Upper lobe of left lung (tissue), 6 donors: ENCODE measurements at regions not wholly inside any gene's neighbourhood (a gene's known extent, or its start where the extent isn't known, plus 50 kb on each side); places are given as distances from the start of the nearest gene placed in this dataset.

ENCODE experiments used
- ATAC-seq, 2 donors: fragments of 200-7000 bp; cut with Tn5 transposase; one replicate each; pipeline ENCODE4 v1.9.1; 2022; ENCODE audit warnings: mild to moderate bottlenecking in 2 of 2, moderate library complexity in 2 of 2; ENCODE audit not compliant: low FRiP score in 2 of 2
- DNase-seq, 2 donors: peaks; one replicate each; pipeline ENCODE4 v3.0.0-alpha.2; 2019 to 2020
- H3K27ac ChIP-seq, 4 donors: fragments of 200-600 bp; sonication (generic); one replicate each; pipeline ENCODE4 v1.5.1; 2016 to 2019
- H3K27me3 ChIP-seq, 4 donors: fragments of 200-600 bp; sonication (generic); one replicate each; pipeline ENCODE4 v1.5.1; 2017 to 2019
- H3K36me3 ChIP-seq, 4 donors: fragments of 200-600 bp; sonication (generic); one replicate each; pipeline ENCODE4 v1.5.1; 2016 to 2019
- H3K4me1 ChIP-seq, 4 donors: fragments of 200-600 bp; sonication (generic); one replicate each; pipeline ENCODE4 v1.5.1; 2018 to 2019
- H3K4me3 ChIP-seq, 4 donors: fragments of 200-600 bp; sonication (generic); one replicate each; pipeline ENCODE4 v1.5.1; 2017 to 2019; ENCODE audit warnings: mild to moderate bottlenecking in 2 of 4, moderate library complexity in 1 of 4
- H3K9me3 ChIP-seq, 4 donors: fragments of 200-600 bp; sonication (generic); one replicate each; pipeline ENCODE4 v1.5.1; 2018 to 2019
- CTCF ChIP-seq, 6 experiments: fragments of 450-650 bp in 4 of 6; fragments of 200-600 bp in 2 of 6; sonication (generic) in 2 of 6; IDR thresholded peaks; one replicate each; pipeline ENCODE4 v1.5.1; 2016 to 2019; ENCODE audit warnings: antibody characterized with exemption in 6 of 6
- EP300 ChIP-seq, 4 donors: sonication (generic); formaldehyde crosslinking; IDR thresholded peaks; one replicate each; pipeline ENCODE4 v1.5.1; 2017; ENCODE audit warnings: antibody characterized with exemption in 4 of 4, control low read depth in 2 of 4
- POLR2A ChIP-seq, 4 donors: fragments of 450-650 bp; IDR thresholded peaks; one replicate each; pipeline ENCODE4 v1.5.1; 2016 to 2017; ENCODE audit warnings: antibody characterized with exemption in 4 of 4, mild to moderate bottlenecking in 2 of 4
- POLR2AphosphoS5 ChIP-seq, 2 donors: sonication (generic); formaldehyde crosslinking; IDR thresholded peaks; one replicate each; pipeline ENCODE4 v1.5.1; 2017; ENCODE audit warnings: antibody characterized with exemption in 2 of 2
- WGBS, 2 donors: methylation state at CpG; one replicate each; pipeline ENCODE4 v1.1.5; 2017 to 2018; 5-methylcytosine and 5-hydroxymethylcytosine counted together
- donor health status: DM: no; HTN: no; CAD: no; lungs with moderate emphysema.
- donor health status: DM: no; HTN: yes; CAD: no; lungs with severe emphysema.

- TF ChIP-seq POLR2AphosphoS5 (IDR thresholded peaks at IDR 0.05) (no peak), EP300 (IDR thresholded peaks at IDR 0.05) (no peak), POLR2A (IDR thresholded peaks at IDR 0.05) (no peak), CTCF (IDR thresholded peaks at IDR 0.05) (no peak)
- Histone ChIP-seq H3K27ac (no peak overlapping the region), H3K9me3 (no peaks in the 10 kb centered on the region), H3K27me3 (no peaks in the 10 kb centered on the region), H3K36me3 (no peaks in the 10 kb centered on the region), H3K4me3 (no peak overlapping the region), H3K4me1 (no peaks in the 10 kb centered on the region)
- 47 to 57% methylated on average over 2 of the region's 2 CpGs for WGBS, 2 donors
- no peak for ATAC-seq
- no peak for DNase-seq
These were observed 199.8 kb upstream of the KIAA1217 start for GRCh38 chr10:24009115-24009514.

GRCh38 chr10:24009736-24010135, 199.2 kb upstream of the KIAA1217 start:
- ATAC-seq (no peak), DNase-seq (no peak)
- Histone ChIP-seq H3K9me3 (no peaks in the 10 kb centered on the region), H3K4me3 (no peak overlapping the region), H3K27me3 (no peaks in the 10 kb centered on the region), H3K27ac (no peak overlapping the region), H3K36me3 (no peaks in the 10 kb centered on the region), H3K4me1 (no peaks in the 10 kb centered on the region)
- no peak for TF ChIP-seq EP300 (IDR thresholded peaks at IDR 0.05)
- no peak for TF ChIP-seq POLR2A (IDR thresholded peaks at IDR 0.05)
- no peak for TF ChIP-seq CTCF (IDR thresholded peaks at IDR 0.05)
- TF ChIP-seq POLR2AphosphoS5 (IDR thresholded peaks at IDR 0.05), result no peak
- 72 to 73% methylated on average over 1 of the region's 1 CpG for WGBS, 2 donors

DNA sequence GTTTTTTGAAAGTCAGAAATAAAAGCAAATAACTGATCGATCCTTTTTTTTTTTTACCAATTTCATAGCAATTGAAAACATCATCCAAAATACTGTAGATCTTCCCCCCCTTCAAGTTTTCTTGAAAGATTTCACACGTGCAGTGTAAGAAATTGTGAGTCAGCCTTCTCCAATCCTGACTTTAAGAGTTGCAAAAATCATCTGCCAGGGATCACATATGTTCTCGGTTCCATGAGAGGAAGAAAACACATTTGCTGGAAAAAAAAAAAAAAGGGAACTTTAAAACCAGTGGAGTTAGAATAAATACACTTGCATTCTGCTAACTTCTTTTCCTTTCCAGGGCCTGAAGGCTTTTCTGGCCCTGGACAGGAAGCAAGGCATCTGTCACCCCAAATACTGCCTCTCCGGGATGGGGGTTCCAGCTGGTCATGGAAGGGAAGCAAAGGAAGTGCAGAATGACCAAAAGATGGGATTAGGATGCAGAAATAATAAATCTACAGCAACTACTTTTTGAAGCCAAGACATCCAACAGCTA, 198.4 kb upstream of the KIAA1217 start:
- H3K4me3 ChIP-seq, result no peak overlapping the region
- DNase-seq (no peak), ATAC-seq (no peak)
- no peaks in the 10 kb centered on the region for H3K9me3 ChIP-seq
- no peaks in the 10 kb centered on the region for H3K4me1 ChIP-seq
- WGBS, 2 donors, result 56 to 59% methylated on average over 4 of the region's 4 CpGs
- no peaks in the 10 kb centered on the region for H3K36me3 ChIP-seq
- no peak for TF ChIP-seq EP300 (IDR thresholded peaks at IDR 0.05)
- no peak for TF ChIP-seq POLR2AphosphoS5 (IDR thresholded peaks at IDR 0.05)
- no peak for TF ChIP-seq CTCF (IDR thresholded peaks at IDR 0.05)
- no peaks in the 10 kb centered on the region for H3K27me3 ChIP-seq
- H3K27ac ChIP-seq, result no peak overlapping the region

DNA sequence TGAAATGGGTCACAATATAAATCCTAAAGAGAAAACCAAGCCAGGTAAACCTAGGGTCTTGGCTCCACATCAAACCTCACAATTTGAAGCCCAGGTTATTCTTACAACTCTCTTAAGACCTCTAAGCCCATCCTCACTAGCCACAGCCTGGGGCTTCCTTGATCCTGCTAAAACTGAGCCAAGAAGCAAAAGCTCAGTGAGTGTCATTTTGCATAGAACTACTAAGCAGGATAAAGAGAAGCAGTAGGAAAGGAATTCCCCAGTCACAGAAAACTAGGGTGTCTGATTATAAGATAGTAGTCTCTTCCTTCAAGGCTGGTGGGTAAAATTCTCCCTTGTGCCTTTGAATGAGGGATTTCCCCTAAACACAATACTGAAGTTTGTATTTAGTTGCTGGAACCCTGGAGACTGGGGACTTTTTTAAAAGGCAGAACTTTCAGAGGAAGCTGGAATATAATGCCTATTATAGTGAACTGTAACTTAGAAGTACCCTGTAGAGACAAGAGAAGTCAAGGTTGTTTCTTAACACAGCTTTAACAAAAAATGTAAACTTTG, 196.6 kb upstream of the KIAA1217 start:
- no peak for ATAC-seq
- Histone ChIP-seq H3K4me3 (no peak overlapping the region), H3K27me3 (no peaks in the 10 kb centered on the region), H3K27ac (no peak overlapping the region), H3K36me3 (no peaks in the 10 kb centered on the region), H3K9me3 (no peaks in the 10 kb centered on the region), H3K4me1 (no peaks in the 10 kb centered on the region)
- TF ChIP-seq POLR2AphosphoS5 (IDR thresholded peaks at IDR 0.05) (no peak), POLR2A (IDR thresholded peaks at IDR 0.05) (no peak)
- no peak for DNase-seq

- Histone ChIP-seq H3K27me3 (no peaks in the 10 kb centered on the region), H3K9me3 (no peaks in the 10 kb centered on the region), H3K4me3 (no peak overlapping the region), H3K4me1 (no peaks in the 10 kb centered on the region), H3K27ac (no peak overlapping the region), H3K36me3 (no peaks in the 10 kb centered on the region)
- no peak for TF ChIP-seq POLR2A (IDR thresholded peaks at IDR 0.05)
- no peak for TF ChIP-seq CTCF (IDR thresholded peaks at IDR 0.05)
- TF ChIP-seq EP300 (IDR thresholded peaks at IDR 0.05), result no peak
- no peak for TF ChIP-seq POLR2AphosphoS5 (IDR thresholded peaks at IDR 0.05)
- no peak for DNase-seq
- ATAC-seq, result no peak
- WGBS, 2 donors, result 93 to 97% methylated on average over 1 of the region's 1 CpG
These were observed 181.8 kb upstream of the KIAA1217 start for GRCh38 chr10:24027107-24027506.
